Fibroblast of the aortic adventitia (primary cell): ENCODE measurements at regions not wholly inside any gene's neighbourhood (a gene's known extent, or its start where the extent isn't known, plus 50 kb on each side); places are given as distances from the start of the nearest gene placed in this dataset.

Experiments
- DNase-seq: peaks from one replicate; pipeline ENCODE4 v3.0.0-alpha.2; 2010; ENCODE audit warnings: low read depth
- H3K4me3 ChIP-seq: 2 replicates; pipeline ENCODE4 v1.5.1; 2011; ENCODE audit warnings: low read depth, mild to moderate bottlenecking, control low read depth, low read length, moderate library complexity
- CTCF ChIP-seq: IDR thresholded peaks from 2 replicates; pipeline ENCODE4 v1.5.1; 2011; ENCODE audit warnings: mild to moderate bottlenecking, low read length, control low read depth, inconsistent platforms; ENCODE audit not compliant: insufficient read depth

GRCh38 chr16:80387318-80387921 is 153.4 kb upstream of the DYNLRB2 start:
- TF ChIP-seq CTCF, result no peak
- DNase-seq, result no peak
- H3K4me3 ChIP-seq, result no peak overlapping the region

GRCh38 chr16:80384862-80385261 is 155.9 kb upstream of the DYNLRB2 start:
- H3K4me3 ChIP-seq, result no peak overlapping the region
- no peak for TF ChIP-seq CTCF
- DNase-seq, result no peak

GRCh38 chr16:80380514-80380913 is 160.3 kb upstream of the DYNLRB2 start:
- DNase-seq, result no peak
- no peak overlapping the region for H3K4me3 ChIP-seq
- no peak for TF ChIP-seq CTCF

GRCh38 chr16:80377096-80377956 is 163.5 kb upstream of the DYNLRB2 start:
- DNase-seq, result no peak
- H3K4me3 ChIP-seq, result no peak overlapping the region
- no peak for TF ChIP-seq CTCF

GRCh38 chr16:80375973-80376372 is 164.8 kb upstream of the DYNLRB2 start:
- no peak for TF ChIP-seq CTCF
- H3K4me3 ChIP-seq, result no peak overlapping the region
- DNase-seq, result no peak

GRCh38 chr16:80375513-80375912 is 165.3 kb upstream of the DYNLRB2 start:
- no peak overlapping the region for H3K4me3 ChIP-seq
- DNase-seq, result no peak
- no peak for TF ChIP-seq CTCF

GRCh38 chr16:80372341-80372740 is 168.5 kb upstream of the DYNLRB2 start:
- no peak for TF ChIP-seq CTCF
- no peak overlapping the region for H3K4me3 ChIP-seq
- no peak for DNase-seq
